ENCODE measurements at regions not wholly inside any gene's neighbourhood (a gene's known extent, or its start where the extent isn't known, plus 50 kb on each side); places are given as distances from the start of the nearest gene placed in this dataset.

DNA sequence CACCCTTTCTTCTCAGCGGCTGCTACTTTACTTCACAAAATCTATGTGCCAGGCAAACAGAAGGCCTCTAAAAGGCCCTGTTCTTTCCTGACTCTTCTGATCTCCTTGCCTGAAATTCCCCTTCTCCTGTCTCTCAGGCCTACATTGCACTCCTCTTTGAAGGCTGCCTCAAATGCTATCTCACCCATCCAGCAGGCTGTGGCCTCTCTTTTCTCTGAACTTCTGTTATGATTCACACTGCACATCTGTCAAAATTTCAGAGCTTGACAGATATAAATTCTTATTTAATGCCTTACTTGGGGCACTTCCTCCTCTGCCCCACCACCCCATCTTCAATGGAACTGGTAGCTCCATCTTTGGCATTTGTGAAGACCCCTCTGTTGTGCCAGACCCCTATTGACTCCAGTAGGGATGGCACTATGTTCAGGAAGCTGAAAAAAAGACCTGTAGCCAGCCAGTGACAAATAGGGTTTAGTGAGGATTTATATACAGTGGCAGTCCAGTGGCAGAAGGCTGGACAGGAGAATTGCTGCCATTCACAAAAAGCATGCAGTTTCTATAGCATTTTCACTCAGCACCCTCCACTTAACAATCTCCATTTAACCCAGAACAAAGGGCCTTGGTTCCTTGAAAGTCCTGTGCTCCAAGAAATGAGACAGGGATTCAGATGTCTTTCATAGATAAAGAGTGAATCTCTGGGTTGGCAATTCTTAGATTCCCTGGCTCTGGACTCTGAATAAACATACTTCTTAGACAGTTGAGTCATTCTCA lies 415.8 kb upstream of the GRM7 start:
- TF ChIP-seq, protein P1, sequence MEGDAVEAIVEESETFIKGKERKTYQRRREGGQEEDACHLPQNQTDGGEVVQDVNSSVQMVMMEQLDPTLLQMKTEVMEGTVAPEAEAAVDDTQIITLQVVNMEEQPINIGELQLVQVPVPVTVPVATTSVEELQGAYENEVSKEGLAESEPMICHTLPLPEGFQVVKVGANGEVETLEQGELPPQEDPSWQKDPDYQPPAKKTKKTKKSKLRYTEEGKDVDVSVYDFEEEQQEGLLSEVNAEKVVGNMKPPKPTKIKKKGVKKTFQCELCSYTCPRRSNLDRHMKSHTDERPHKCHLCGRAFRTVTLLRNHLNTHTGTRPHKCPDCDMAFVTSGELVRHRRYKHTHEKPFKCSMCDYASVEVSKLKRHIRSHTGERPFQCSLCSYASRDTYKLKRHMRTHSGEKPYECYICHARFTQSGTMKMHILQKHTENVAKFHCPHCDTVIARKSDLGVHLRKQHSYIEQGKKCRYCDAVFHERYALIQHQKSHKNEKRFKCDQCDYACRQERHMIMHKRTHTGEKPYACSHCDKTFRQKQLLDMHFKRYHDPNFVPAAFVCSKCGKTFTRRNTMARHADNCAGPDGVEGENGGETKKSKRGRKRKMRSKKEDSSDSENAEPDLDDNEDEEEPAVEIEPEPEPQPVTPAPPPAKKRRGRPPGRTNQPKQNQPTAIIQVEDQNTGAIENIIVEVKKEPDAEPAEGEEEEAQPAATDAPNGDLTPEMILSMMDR (IDR thresholded peaks at IDR 0.05; ENCODE audit: low read length) = no peak
- no peak for TF ChIP-seq EZH2phosphoT487 (IDR thresholded peaks at IDR 0.05; ENCODE audit: low read length)
